IgD-negative memory B cell (primary cell): ENCODE measurements at regions not wholly inside any gene's neighbourhood (a gene's known extent, or its start where the extent isn't known, plus 50 kb on each side); places are given as distances from the start of the nearest gene placed in this dataset.

Experiments used
- H3K27ac Mint-ChIP-seq, 3 donors: one replicate each; pipeline ENCODE4 v1.8.0; 2020 to 2022; ENCODE audit warnings: mild to moderate bottlenecking in 3 of 3, mixed read lengths in 3 of 3, moderate library complexity in 1 of 3
- H3K27me3 Mint-ChIP-seq: one replicate; pipeline ENCODE4 v1.8.0; 2021; ENCODE audit warnings: mixed read lengths
- H3K36me3 Mint-ChIP-seq: one replicate; pipeline ENCODE4 v1.8.0; 2020; ENCODE audit warnings: mild to moderate bottlenecking, mixed read lengths
- H3K4me1 Mint-ChIP-seq, 3 donors: one replicate each; pipeline ENCODE4 v1.8.0; 2020 to 2022; ENCODE audit warnings: mixed read lengths in 3 of 3, mild to moderate bottlenecking in 1 of 3
- H3K4me3 Mint-ChIP-seq, 4 donors: one replicate each; pipeline ENCODE4 v1.8.0; 2020 to 2022; ENCODE audit warnings: mild to moderate bottlenecking in 4 of 4, mixed read lengths in 4 of 4, moderate library complexity in 3 of 4
- H3K9me3 Mint-ChIP-seq, 3 donors: one replicate each; pipeline ENCODE4 v1.8.0; 2020 to 2021; ENCODE audit warnings: mixed read lengths in 3 of 3, mild to moderate bottlenecking in 1 of 3

DNA sequence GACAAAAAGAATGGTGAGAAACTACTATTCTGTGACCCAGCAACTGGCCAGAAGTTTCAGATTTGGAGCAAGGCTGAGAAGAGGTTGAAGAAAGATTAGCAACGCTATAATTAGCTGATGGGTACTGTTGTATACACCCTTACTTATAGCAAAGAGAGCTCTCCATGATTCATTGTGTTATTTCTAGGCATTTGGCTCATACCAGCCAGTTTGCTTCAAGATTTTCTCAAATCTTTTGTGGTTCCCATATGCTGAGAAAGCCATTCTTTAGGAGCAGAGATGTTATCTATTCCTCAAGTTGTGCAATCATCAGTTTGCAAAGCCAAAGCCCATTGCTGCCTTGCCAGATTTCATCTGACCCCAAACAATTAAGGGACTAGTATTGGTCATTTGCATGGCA, 179.4 kb downstream of the ETS1 start:
- Mint-ChIP-seq H3K36me3 (peaks cover 4% of the 10 kb centered on the region), H3K9me3 (no peaks in the 10 kb centered on the region), H3K4me3 (no peak overlapping the region), H3K4me1 (peaks cover 7 to 17% (median 13%) of the 10 kb centered on the region in 3 donors), H3K27me3 (no peaks in the 10 kb centered on the region), H3K27ac (no peak overlapping the region)

DNA sequence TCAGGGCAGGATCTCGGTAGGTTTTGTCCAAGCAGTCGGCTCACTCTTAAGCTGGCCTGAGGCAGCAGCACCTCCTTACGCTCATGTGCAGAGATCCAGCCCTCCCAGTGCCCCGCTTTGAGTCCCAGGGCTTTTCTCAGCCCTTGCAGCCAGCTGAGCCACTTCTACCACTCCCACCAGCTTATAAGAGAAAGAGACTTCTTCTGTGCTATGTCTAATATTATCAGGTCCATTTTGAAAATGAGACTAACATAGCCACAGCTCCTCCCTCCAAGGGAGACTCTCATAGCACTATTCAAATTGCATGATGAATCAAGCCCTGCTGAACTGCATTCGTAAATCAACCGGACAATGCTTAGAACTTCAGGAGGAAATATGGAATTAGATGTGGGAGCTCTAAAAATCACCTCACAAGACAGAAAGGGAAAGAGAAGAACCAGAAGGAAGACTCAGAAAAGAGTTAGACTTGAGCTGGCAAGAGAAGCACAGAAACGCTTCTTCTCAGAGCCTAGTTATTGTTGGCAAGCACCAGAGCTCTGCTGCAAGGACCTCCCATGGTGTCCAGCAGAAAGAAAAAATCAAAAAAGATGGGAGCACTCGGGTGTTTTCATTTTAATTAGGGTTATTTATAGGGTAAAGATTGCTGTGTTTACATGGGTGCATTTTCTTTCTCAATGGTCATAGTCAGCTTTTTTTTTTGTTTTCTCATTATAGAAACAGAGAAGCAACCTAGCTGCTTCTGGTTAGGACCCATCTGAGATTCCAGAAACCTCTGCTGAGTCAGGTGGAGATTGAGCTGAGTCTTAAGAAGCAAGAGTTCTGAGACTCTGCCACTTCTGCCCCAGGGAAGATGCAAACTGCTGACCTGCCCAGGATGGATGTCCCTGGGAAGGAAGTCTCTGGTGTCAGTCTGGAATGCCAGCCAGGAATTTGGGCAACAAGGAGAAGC, 181.4 kb downstream of the ETS1 start:
- Mint-ChIP-seq H3K27ac (peak overlapping the region in 1 of 3 donors; percentile 75), H3K4me1 (peaks cover 1 to 11% (median 7%) of the 10 kb centered on the region in 3 donors), H3K4me3 (peak overlapping the region in 1 of 4 donors; percentile 13), H3K36me3 (peaks cover 4% of the 10 kb centered on the region), H3K27me3 (no peaks in the 10 kb centered on the region), H3K9me3 (no peaks in the 10 kb centered on the region)

DNA sequence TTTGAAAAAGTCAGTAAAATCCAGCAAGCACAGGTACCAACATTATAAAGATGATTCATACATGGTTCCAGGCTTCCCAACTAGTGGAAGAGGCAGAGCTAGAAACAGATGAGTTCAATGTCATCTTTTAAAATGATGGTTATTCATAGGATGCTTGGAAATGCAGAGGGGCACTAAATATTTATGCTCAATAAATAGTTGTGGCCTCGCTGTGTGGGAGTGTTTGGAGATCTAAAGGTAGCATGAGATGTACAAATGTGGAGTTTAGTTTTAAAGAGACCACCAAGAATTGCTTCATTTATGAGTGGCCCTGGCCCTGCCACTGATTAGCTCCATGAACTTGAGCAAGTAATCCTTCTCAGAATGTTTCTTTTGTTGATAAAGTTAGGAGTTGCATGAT, 182.2 kb downstream of the ETS1 start:
- H3K27me3 Mint-ChIP-seq = no peaks in the 10 kb centered on the region
- H3K9me3 Mint-ChIP-seq = no peaks in the 10 kb centered on the region
- H3K36me3 Mint-ChIP-seq = peaks cover 3% of the 10 kb centered on the region
- H3K27ac Mint-ChIP-seq = peak overlapping the region in 1 of 3 donors; percentile 75
- H3K4me3 Mint-ChIP-seq = no peak overlapping the region
- peaks cover 1 to 11% (median 4%) of the 10 kb centered on the region in 3 donors for H3K4me1 Mint-ChIP-seq

DNA sequence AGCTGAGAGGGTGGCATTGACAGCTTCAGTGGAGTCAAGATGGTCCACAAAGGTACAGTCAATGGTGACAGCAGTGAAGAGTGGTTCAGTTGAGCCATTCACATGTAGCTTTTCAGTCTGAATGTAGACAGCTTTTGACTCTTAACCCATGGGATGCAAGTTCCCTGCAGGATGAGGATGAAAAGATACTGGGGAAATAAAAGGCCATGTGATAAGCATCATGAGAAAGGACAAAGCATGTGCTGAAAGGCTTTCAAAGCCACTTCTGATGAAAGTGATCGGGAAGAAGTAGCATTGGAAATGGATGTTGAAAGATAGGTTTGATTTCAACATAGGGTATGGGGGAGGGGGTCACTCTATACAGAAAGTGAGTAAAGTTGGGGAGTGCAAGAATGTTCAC, 182.9 kb downstream of the ETS1 start:
- Mint-ChIP-seq H3K4me3 (no peak overlapping the region), H3K27ac (no peak overlapping the region), H3K36me3 (peaks cover 2% of the 10 kb centered on the region), H3K9me3 (no peaks in the 10 kb centered on the region), H3K4me1 (peaks cover 3 to 15% (median 7%) of the 10 kb centered on the region in 3 donors), H3K27me3 (no peaks in the 10 kb centered on the region)

DNA sequence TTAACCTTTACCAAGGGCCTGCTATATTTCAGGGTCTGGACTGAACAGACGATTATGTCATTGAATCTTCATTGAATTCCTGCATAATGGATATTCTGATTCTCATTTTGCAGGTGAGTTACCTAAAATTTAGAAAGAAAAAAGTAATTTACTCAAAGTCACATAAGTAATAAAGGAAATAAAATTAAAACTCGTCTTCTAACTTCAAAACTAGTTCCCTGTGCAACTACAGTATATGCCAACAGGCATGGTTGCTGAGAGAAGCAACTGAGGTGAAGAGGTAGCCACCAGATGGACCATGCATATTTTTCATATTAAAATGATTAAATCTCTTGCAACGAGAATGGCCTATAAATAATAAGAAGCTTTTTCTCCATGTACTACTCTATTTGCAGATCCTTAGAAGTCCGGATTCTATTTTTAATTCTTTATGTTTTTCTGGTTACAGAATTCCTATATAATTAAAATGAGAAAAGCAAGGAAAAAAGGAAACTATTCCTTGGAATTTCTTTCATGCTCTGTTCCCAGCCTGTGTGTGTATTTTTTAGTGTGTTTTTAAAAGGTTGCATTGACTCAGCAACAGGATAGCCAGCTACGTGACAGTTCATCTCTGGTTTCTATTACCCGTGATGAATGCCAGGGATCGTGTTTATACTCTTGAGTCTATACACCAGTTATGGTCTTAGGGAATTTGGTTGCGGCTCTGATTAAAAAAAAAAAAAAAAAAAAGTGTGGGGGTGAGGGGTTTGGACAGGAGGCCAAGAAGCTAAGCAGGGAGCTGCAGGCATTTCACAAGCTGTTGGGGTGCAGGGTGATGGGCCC, 186.8 kb downstream of the ETS1 start:
- Mint-ChIP-seq H3K27ac (peak overlapping the region in 1 of 3 donors; percentile 19), H3K9me3 (no peaks in the 10 kb centered on the region), H3K4me3 (no peak overlapping the region), H3K4me1 (peaks cover 12 to 26% (median 22%) of the 10 kb centered on the region in 3 donors), H3K27me3 (no peaks in the 10 kb centered on the region), H3K36me3 (no peaks in the 10 kb centered on the region)

DNA sequence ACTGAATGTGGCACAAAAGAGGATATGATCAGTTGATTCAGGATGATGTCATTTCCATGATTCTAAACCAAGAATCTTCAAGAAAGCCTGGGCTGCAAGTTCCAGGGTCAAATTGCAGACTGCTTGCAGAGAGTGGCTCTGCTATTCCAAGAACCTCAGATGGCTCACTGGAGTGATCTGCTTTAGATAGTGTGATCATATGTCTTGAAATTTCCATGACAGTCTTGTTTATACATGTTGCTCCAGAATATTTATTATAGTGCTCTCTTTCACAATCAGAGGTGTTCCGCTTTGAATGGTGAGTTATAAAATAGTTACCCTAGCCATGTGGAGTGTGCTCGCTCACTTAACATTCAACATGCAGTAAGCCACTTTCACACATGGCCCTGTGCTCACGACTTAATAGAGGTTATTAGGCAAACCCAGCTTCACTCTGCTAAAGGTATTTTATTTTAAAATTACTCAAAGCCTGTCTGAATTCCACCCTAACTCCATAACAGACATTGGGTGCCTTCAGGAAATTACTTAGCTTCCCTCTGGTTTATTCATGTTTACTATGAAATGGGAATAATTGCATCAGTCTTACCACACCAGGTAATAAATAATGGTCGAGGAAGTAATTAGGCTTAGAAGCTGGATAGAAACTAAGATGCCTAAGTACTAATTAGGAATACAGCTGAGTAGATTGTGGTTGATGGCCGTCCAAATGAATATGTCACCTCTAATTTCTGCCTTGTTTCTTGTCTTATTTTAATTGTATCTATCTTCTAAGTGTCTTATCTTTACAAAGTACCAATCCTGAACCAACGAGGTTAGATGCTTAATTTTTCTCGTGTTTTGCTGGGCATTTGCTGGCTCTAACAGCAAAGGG, 187.9 kb downstream of the ETS1 start:
- H3K4me3 Mint-ChIP-seq = peak overlapping the region in 1 of 4 donors; percentile 55
- H3K27ac Mint-ChIP-seq = peak overlapping the region in 2 of 3 donors; percentile 63 to 88

DNA sequence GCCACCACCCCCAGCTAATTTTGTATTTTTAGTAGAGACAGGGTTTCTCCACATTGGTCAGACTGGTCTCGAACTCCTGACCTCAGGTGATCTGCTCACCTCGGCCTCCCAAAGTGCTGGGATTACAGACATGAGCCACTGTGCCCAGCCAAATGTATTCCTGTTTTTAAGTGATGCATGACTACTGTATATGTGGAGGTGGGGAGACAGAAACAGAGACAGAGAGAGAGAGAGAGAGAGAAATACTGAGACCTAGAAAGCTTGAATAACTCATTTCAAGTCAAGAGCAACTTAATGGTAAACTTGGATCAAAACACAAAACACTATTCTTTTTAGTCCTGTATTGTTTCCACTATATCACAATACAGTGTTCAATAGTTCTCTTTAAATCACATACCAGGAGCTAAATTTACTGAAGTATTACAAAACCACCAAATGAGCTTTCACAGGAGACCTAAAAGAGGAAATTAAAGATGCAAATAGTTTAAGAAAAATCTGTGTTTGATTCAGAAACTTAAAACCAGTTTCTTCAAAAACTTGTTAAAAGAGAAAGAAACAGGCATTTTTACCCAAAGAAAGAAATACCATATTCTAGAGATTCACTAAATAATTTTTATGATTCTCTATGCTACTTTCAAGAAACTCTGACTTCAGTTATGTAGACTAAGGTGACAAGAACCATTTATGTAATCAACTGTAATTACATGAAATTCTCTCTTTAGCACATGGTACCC, 188.7 kb downstream of the ETS1 start:
- Mint-ChIP-seq H3K36me3 (no peaks in the 10 kb centered on the region), H3K4me3 (peak overlapping the region in 3 of 4 donors; percentile 7 to 73 (median 55)), H3K27ac (peak overlapping the region in 2 of 3 donors; percentile 63 to 88)

More for the DNA sequence above, 187.9 kb downstream of the ETS1 start:
- Mint-ChIP-seq H3K36me3 (no peaks in the 10 kb centered on the region), H3K9me3 (no peaks in the 10 kb centered on the region), H3K27me3 (no peaks in the 10 kb centered on the region), H3K4me1 (peaks cover 12 to 26% (median 22%) of the 10 kb centered on the region in 3 donors)

DNA sequence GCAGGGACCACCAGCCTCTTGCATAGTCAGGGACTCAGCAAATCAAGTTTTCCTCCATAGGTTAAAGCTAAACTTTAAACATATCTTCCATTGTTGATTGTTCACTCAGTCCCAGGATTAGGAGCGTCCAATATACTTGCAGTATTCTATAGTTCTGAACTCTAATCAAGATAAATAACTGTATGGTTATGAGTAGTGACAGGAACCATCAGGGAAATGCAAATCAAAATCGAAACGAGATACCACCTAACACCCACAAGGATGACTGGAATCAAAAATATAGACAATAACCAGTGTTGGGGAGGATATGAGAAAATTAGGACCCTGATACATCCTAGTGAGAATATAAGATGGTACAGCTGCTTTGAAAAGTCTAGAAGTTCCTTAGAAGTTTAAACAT, 190.0 kb downstream of the ETS1 start:
- Mint-ChIP-seq H3K4me3 (peak overlapping the region in 1 of 4 donors; percentile 11), H3K27me3 (no peaks in the 10 kb centered on the region), H3K9me3 (no peaks in the 10 kb centered on the region), H3K27ac (no peak overlapping the region), H3K4me1 (peaks cover 12 to 27% (median 26%) of the 10 kb centered on the region in 3 donors), H3K36me3 (no peaks in the 10 kb centered on the region)

More for the DNA sequence above, 188.7 kb downstream of the ETS1 start:
- peaks cover 12 to 26% (median 25%) of the 10 kb centered on the region in 3 donors for H3K4me1 Mint-ChIP-seq
- H3K27me3 Mint-ChIP-seq = no peaks in the 10 kb centered on the region
- no peaks in the 10 kb centered on the region for H3K9me3 Mint-ChIP-seq

DNA sequence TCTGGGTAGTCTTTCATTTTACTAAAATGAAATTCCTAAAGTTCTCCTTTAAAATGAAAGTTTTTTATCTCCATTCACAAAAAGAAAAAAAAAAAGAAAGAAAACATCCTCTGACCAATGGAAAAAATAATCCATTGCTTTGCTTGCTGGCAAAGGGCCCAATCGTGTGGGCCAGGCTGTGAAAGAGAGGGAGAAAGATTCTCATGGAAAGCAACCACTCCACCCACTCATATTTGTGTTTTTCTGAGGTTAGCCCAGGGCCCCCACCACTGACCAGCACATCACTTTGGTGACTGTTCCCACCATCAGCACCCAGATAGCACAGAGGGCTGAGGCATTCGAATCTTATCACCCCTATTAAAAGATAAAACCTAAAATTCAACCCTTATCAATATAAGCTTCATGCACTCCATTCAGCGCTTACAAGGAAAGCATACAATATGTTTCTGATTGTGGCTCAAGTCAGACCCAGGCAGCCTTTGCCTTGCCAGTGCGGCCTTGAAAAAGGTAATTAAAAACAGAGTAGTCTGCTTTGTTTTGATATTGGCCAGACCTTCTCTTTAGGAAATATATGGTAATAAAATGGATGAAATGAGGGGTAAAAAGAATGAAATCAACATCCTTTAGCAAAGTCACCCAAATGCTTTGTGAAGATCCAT, 192.8 kb downstream of the ETS1 start:
- Mint-ChIP-seq H3K4me3 (no peak overlapping the region), H3K4me1 (peaks cover 12 to 22% (median 18%) of the 10 kb centered on the region in 3 donors), H3K36me3 (no peaks in the 10 kb centered on the region), H3K27me3 (no peaks in the 10 kb centered on the region), H3K27ac (no peak overlapping the region), H3K9me3 (no peaks in the 10 kb centered on the region)

DNA sequence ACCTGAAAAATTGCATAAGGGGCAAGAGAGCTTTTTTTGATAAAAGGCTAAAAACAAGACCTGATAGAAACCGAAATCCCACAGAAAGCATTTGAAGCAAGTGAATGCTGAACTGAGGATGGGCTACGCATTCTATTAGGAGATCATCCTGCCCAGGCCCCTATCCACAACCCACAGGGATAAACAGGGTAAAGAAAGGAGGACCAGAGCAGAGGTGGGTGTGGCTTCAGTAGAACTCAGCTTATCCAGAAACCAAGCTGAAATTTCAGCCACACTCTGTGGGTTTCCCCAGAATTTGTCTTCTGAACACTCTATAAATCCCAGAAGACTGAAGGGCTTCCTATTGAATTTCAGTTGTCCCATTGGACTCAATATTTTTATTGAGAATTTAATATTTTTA, 195.1 kb downstream of the ETS1 start:
- Mint-ChIP-seq H3K27me3 (no peaks in the 10 kb centered on the region), H3K36me3 (no peaks in the 10 kb centered on the region), H3K4me3 (no peak overlapping the region), H3K4me1 (peaks cover 2 to 5% (median 5%) of the 10 kb centered on the region in 3 donors), H3K9me3 (no peaks in the 10 kb centered on the region), H3K27ac (no peak overlapping the region)

DNA sequence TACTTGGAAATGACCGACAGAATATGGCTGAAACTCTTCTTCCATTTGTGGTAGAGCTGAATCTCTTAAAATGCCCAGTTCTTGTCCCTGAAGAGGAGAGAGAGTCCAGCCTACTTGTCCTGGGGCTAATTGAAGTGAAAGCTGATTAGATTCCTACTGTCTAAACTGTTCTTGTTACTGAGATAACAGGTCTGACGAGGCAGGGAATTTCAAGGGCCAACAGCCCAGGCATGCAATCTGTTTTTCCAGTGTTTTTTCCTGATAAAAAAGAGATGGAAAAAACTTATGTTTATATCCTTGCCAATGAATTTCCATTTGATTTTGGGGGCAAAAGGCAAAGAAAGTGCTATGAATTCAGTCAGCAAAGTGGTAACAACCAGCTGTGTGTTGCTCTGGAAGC, 195.5 kb downstream of the ETS1 start:
- Mint-ChIP-seq H3K9me3 (no peaks in the 10 kb centered on the region), H3K4me1 (peaks cover under 1 to 5% (median 2%) of the 10 kb centered on the region in 3 donors), H3K36me3 (no peaks in the 10 kb centered on the region), H3K4me3 (no peak overlapping the region), H3K27me3 (no peaks in the 10 kb centered on the region), H3K27ac (no peak overlapping the region)

DNA sequence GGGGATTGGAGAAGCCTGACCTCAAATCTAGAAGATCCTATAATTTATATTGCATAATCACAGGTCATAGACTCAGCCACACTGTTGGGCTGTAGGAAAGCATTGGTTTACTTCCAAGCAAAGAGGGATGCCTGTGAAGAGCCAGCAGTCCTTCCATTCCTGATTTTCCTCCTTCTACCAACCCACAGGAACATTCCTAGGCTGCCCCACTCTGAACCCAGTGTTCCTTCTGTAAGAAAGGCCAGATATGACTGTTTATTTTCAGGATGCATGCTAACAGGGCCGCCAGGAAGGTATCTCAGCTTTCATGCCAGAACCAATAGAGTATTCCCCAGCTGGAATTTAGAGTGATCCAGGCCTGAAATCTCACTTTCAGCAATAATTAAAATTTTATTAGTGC, 197.1 kb downstream of the ETS1 start:
- Mint-ChIP-seq H3K36me3 (no peaks in the 10 kb centered on the region), H3K27me3 (no peaks in the 10 kb centered on the region), H3K4me1 (peaks cover 0 to 5% (median 2%) of the 10 kb centered on the region in 3 donors), H3K9me3 (no peaks in the 10 kb centered on the region), H3K27ac (peak overlapping the region in 1 of 3 donors; percentile 63), H3K4me3 (no peak overlapping the region)

DNA sequence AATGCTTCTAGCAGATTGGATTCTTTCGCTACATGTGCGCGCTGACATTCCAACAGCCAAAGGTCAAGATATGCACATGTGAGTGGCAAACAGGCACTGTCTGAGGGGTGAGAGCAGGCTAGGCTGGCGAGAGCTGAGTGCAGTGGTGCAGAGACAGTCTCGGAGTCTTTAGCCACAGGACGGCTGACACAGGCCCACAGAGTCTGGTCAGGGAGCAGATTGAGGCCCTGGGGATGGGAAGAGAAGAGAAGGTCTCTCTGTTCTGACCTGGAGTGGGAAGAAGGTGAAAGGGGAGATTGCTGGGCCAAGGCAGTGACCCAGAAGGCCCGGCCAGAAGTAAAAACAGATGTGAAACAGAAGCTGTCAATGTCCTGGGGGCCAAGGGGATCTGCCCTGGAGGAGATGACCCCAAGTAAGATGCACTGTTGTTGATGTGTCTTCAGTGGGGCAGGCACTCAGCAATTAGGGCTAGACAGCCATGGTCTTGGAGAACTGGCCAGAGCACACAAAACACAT, 197.8 kb downstream of the ETS1 start:
- Mint-ChIP-seq H3K27me3 (no peaks in the 10 kb centered on the region), H3K27ac (no peak overlapping the region), H3K4me3 (no peak overlapping the region), H3K36me3 (no peaks in the 10 kb centered on the region), H3K9me3 (no peaks in the 10 kb centered on the region), H3K4me1 (peaks cover 0 to 5% (median 2%) of the 10 kb centered on the region in 3 donors)
